ENCODE measurements at regions not wholly inside any gene's neighbourhood (a gene's known extent, or its start where the extent isn't known, plus 50 kb on each side); places are given as distances from the start of the nearest gene placed in this dataset.
"Not testable (repeated sequence)": the region's sequence is repeated elsewhere in the genome, so short reads cannot be mapped to it uniquely, and the experiment has no call there.

DNA sequence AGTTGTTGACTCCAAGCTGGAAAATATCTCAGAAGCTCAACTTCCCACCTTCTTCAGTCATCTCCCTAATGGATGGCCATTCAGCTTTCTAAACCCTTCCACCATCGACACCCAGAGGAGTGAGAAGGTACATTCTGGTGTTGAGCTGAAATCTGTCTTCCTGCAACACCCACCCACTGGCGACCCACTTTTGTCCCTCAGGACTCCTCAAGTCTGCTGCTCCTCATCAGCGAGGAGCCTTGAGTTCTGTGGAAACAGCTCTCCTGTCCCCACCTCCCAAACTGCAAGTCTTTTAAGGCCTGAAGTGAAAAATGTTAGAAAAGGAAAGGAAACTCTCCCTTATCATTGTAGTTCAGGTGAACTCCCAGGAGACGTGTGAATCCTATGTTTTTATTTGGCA is 111.5 kb upstream of the HAND1 start:
- FAIRE-seq: no peak

DNA sequence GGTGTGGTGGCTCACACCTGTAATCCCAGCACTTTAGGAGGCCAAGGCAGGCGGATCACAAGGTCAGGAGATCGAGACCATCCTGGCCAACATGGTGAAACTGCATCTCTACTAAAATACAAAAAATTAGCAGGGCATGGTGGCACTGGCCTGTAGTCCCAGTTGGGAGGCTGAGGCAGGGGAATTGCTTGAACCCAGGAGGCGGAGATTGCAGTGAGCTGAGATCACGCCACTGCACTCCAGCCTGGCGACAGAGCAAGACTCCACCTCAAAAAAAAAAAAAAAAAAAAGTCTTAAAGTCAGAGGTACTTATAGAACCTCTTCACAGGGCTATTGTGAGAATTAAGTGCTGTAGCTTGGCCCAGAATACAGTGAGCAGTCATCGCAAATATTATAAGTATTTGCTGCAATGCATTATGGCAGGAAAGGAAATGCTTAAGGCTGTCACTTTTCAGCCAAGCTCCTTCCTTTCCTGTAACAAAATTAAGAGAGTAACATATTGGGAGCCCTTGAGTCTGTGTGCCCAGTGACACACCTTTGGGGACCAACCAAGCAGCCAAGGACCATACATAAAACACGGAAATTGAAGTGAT is 110.9 kb upstream of the HAND1 start:
- not testable (repeated sequence) for FAIRE-seq; DNase-seq (ENCODE audit: low spot score)

More for the DNA sequence above, 111.5 kb upstream of the HAND1 start:
- no peak for DNase-seq (ENCODE audit: low spot score)

DNA sequence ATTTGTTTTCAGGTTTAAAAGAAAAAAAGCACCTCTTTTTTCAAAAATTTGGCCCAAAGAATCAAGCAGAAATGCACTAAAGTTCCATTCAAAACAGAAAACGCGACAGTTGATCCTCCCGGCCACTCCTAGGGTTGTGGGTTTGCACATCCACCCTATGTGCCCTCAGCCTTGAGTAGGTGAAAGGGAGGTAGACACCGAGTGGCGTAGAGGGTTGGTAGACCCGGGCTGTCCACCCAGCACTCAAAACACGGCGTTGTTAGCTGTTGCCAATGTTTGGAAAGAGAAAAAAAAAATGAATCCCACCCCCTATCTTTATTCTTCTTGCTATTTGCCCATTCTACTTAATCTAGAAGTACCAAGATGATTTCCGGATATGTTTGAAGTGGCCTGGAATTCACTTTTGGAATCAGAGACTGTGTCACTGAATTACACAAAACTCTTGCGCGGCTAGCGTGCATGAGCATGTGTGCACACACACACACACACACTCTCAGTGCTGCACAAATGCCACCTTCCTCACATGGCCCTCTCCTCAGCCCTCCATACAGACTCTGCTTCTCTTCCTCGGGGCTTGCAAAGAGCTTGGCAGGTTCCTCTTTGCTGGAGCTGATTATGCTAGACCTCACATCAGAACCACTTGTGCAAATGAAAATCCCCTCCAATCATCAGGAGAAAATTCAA is 110.2 kb upstream of the HAND1 start:
- no peak for DNase-seq (ENCODE audit: low spot score)
- no peak for FAIRE-seq

DNA sequence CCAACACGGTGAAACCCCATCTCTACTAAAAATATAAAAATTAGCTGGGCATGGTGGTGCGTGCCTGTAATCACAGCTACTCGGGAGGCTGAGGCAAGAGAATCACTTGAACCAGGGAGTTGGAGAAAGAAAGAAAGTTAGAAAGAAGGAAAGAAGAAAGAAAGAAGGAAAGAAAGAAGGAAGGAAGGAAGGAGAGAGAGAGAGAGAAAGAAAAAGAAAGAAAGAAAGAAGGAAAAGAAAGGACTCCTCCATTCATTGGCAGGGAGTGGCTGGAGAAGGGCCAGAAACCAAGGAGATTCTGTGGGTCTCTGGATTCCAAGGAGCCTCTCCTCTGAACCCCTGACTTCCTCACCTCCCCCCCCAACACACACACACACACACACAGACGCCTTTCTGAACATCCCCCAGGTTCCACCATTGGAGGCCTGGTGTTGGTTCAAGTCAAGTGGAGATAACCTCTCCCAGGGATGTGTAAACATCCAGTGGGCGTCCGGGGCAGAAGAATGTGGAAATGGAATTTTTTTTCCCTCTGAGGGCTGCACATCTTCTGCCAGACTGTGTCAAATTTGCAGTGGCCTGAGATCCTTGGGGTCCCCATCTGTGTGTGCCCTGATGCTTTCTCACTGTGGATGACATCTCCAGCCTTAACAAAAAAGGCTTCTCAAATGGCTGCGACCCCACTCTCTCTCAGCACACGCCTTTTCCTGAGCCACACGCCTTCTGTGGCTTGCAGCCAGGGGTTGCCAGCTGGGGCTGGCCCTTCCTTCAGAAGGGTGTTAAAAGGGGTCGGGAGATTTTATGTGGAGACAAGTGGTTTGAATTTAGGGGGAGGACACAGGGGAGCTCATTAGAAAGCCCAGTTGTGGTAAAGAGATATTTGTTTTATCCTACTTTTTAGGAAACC is 109.3 kb upstream of the HAND1 start:
- no peak for DNase-seq (ENCODE audit: low spot score)
- no peak for FAIRE-seq

DNA sequence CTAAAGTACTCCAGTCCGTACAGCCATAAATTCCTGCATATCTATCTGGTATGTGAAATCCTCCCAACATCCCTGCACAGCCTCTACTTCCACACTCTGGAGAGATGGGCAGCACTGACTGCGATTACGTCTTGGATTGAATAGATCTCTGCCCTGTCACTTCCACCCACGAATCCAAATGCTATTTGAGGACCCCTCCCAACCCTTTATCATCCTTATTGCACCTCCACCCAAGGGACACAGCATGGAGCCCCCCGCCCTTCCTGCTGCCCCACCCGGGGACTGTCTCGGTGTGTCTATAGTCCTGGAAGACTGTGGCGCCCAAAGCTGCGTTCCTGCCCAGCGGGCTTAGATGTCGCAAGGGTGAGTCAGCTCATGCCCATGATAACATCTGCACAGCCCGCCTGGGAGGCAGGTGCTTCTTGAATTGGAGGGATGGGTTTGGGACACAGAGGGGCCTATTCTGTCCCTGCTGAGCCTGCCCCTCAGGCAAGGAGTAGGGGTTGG is 105.7 kb upstream of the HAND1 start:
- no peak for FAIRE-seq
- no peak for DNase-seq (ENCODE audit: low spot score)

DNA sequence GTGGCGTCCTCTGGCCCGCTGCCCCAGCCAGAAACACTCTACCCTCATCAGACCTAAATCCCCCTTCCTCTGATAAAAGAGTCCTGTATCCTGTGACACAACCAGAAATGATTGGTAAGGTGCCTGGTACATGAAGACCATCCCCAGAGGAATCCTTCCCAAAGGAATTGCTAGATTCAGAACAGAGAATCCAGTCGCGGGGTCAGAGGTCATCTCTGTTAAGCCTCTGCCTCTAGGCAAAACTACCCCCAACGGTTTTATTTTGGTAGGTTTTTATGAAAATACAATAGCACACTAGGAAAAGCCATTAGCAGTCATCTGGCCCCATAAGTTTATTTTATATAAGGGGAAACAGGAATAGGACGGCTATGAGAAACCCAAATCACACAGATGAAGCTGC is 102.4 kb upstream of the HAND1 start:
- DNase-seq (ENCODE audit: low spot score): no peak
- no peak for FAIRE-seq

DNA sequence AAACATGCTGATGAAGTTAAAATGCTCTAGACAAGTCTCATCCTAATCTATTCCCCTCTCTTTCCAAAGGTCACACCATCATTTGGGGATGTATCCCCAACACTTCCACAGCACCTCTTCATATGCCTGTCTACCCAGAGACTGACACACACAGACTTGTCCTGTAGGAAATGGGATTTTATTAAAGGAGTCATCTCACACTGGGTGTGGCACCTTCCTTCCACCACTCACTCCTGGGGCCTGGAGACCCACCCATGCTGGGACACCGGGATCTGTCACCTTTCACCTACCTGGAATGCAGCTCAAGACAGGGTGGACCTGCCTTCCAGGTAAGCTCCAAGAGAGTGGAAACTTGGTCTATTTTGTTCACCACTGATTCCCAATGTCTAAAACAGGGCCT is 99.4 kb upstream of the HAND1 start:
- FAIRE-seq (no peak), DNase-seq (ENCODE audit: low spot score) (no peak)

DNA sequence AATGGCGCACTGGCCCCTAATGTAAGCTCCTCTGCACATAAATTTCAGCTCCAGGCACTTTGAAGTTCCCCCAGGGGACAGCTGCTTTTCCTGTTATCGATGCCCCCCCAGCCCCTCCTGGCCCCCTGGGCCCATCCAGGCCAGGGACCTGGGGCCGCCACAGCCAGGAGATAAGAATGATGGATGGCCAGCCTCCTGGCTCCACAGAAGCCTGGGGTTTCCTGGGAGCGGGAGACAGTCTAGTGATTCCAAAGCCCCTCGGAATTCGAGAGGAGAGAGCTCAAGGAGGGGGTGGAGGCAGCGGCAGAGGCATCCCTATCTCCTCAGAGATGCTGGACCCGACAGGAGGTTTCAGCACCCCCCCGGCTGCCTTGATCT is 98.4 kb upstream of the HAND1 start:
- DNase-seq (ENCODE audit: low spot score): no peak
- no peak for FAIRE-seq

DNA sequence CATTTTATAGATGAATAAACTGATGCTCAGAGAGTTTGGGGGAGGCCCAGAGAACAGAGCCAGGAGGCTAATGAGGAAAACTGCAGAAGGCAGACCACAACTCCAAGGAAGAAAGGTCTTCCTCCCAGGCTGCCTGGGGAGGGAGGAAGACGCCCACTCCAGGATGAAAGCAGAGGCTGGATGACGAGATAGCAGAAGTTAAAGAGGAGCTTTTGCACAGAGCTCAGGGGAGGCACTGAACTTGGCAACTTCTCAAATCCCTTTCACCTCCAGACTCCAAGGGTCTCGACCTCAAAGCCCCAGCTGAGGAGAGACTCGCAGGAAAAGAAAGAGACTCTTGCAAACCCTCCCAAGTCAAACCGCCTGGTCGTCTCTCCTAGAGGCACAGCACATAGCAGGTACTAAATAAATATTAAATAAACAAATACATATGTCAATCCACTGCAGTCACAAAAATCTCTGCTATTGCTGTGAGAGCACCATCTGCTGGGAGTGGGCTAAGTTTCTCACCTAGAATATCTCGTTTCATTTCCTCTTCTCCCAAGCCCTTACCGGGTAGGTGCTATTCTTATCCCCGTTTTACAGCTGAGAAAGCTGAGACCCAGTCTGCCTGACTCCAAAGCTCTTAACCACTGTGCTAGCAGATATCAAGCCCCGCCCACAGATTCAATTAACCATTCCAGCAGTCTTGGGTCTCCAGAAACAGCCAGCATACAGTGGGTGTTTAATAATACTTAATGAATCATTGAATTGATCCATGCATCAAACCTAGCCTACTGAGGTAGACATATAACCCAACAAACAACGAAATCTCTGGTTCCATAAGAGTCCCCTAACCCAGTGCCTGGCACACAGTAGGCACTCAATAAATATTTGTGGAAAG is 97.8 kb upstream of the HAND1 start:
- FAIRE-seq (no peak), DNase-seq (ENCODE audit: low spot score) (no peak)

DNA sequence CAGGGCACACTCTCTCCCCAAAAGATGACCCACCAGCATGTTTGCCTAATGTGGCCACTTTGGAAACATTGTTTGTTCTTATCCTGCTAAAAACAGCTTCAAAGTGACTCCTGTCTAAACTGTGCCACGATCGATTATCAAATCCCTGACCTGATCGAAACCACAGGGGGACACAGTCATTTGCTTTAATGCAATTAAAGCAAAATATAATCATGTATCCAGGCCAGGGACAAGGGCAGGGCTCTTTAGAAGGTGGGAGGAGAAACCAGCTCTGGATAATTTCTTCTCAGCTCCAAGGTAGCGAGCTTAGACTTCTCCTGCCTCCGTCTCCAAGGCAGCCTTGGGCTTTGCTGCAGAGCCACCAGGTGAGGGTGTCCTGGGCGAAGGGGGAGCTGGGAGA is 95.0 kb upstream of the HAND1 start:
- FAIRE-seq: no peak
- DNase-seq (ENCODE audit: low spot score): no peak

DNA sequence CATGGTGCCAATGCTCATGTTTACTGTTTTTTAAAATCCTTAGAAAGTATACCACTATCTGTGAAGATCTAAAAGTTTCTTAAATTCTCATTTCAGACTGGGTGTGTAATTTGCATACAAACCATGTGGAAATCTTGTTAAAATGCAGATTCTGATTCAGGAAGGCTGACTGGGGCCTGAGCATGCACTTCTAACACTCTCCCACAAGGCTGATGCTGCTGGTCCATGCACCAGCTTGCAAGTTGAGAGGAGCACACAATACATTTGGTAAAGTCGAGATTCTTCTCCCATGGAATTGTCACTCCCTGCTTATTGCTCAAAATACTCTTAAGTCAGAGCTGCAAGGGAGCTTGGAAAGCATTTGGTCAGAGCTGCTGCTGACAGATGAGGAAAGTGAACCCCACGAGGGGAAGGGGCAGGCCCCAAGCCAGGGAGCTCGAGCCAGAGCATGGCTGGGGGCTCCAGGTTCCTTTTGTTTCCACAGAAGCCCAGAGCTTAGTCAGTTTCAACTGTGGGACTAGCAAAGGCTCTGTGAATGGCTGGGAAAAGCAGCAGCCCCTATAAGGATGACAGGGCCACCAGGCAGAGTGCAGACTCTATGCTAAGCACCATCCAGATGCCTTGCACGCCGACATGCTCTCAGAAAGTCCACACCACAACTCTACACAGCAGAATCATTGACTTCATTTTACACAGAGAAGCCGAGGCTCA is 93.5 kb upstream of the HAND1 start:
- no peak for FAIRE-seq
- DNase-seq (ENCODE audit: low spot score): no peak

DNA sequence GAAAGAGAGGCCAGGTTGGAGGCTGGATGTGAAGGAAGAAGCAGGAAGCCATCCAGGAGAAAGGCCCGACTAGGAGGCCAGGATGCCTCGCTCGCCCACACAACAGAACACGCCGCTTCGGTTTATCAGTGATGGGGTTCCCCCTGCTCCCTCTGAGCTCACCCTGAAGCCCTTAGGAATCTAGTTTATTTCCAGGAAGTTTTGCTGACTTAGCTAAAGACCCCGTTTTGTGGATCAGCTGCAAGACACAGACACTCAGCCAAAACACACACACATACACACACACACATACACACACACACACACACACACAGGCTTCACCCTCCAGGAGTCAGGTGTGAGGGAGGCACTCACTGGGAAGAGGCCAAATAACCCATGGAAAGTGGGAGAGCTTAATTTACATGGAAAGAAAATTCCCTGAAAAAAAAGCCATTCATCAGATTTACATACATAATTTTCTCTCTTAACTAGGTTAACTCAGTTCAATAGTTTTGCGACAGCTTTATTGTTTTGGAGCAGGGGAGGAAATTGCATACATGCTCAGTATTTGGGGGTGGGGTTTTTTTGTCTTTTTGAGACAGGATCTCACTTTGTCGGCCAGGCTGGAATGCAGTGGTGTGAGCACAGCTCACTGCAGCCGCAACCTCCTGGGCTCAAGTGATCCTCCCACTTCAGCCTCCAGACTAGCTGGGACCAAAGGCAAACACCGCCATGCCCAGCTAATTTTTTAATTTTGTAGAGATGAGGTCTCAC is 92.7 kb upstream of the HAND1 start:
- DNase-seq (ENCODE audit: low spot score): no peak
- no peak for FAIRE-seq

DNA sequence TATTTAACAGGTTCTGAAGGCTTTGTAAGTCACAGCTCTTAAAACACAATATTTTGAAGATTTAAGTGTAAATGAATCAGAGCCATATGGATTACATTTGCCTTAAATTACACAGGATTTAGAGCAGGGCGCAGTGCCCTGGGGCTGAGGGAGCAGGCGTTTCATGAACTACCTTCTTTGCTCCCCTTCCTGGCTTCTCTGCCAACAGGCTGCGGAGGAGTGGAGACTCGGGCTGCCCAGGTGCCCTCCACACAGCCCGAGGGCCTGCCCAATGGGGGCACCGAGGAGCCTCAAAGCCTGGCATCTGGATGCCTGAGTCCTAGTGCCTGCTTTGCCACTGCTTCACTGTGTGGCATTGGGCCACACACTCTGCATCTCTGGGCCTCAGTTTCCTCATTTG is 90.6 kb upstream of the HAND1 start:
- FAIRE-seq: no peak
- DNase-seq (ENCODE audit: low spot score): no peak

DNA sequence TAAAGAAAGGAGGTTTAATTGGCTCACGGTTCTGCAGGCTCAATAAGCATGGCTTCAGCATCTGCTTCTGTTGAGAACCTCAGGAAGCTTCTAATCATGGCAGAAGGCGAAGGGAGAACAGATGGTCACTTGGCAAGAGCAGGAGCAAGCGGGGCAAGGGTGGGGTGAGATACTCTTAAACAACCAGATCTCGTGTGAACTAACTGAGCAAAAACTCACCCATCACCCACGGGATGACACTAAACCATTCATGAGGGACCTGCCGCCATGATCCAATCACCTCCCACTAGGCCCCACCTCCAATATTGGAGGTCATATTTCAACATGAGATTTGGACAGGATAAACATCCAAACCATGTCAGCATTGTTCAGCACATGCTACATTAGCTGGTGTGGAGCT is 89.1 kb upstream of the HAND1 start:
- DNase-seq (ENCODE audit: low spot score) (no peak), FAIRE-seq (no peak)

DNA sequence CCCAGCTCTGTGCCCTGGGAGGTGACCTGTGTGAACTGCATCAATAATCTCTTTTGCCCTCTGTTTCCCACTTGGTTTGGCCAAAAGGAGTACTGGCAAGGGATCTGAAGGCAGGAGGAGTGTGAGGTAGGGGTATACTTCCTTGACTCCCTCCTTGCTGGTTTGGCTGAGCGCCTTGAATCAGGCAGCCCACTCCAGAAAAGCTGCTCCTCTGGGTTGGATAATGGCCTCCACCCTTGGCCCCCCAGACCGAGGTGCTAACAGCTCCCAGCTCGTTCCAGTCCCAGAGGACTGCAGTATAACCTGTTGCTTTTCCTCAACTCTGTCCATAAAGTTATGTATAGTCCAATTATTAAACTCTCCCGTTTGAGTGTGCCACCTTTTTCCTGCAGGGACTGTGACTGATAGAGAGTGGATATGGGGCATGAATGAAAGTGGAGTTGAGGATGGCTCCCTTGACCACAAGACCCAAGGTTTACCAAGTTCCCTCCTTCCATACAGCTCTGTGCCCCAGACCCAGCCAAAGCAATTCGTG is 88.2 kb upstream of the HAND1 start:
- FAIRE-seq: no peak

DNA sequence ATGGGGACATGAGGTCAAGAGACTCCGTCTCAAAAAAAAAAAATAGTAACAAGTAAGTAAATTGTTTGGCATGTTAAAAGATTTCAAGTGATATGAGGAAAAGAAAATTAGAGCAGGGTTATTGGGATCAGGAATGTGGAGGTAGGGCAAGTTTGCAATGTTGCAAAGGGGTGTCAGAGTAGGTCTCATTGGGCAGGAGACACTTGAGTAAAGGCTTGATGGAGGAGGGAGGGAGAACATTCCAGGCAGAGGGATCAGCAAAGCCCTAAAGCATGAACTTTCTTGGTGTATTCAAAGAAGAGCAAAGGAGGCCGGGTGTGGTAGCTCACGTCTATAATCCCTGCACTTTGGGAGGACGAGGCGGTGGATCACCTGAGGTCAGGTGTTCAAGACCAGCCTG is 87.1 kb upstream of the HAND1 start:
- no peak for DNase-seq (ENCODE audit: low spot score)

More for the DNA sequence above, 88.2 kb upstream of the HAND1 start:
- no peak for DNase-seq (ENCODE audit: low spot score)

DNA sequence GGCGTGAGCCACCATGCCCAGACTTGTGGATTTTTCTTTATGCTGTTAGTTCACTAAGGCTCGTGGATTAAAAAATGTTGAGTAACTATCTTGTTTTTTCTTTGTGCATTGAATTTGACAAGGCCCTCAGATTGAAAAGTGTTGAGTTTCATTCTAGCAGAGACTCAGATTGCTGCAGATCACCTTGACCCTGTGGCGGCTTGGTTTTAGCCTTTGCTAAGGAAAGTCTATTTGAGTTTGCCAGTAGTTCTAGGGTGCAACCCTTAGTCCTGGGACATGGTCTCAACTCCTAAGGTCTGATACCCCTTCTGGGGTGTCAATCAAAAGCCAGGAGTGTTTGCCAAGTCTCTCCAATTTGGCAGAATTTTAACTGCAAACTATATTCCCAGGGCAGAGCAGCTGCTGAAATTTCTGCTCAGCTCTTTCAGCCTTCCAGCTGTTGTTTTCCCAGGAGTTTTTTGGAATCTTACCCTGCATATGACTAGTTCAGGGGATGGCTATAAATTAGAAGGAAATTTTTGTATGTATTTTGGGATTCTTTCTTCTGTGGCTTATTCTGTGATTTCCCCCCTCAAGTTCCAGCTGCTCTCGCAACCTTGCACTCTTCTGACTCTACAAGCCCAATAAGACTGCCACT is 84.3 kb upstream of the HAND1 start:
- no peak for FAIRE-seq
- no peak for DNase-seq (ENCODE audit: low spot score)

More for the DNA sequence above, 87.1 kb upstream of the HAND1 start:
- no peak for FAIRE-seq

DNA sequence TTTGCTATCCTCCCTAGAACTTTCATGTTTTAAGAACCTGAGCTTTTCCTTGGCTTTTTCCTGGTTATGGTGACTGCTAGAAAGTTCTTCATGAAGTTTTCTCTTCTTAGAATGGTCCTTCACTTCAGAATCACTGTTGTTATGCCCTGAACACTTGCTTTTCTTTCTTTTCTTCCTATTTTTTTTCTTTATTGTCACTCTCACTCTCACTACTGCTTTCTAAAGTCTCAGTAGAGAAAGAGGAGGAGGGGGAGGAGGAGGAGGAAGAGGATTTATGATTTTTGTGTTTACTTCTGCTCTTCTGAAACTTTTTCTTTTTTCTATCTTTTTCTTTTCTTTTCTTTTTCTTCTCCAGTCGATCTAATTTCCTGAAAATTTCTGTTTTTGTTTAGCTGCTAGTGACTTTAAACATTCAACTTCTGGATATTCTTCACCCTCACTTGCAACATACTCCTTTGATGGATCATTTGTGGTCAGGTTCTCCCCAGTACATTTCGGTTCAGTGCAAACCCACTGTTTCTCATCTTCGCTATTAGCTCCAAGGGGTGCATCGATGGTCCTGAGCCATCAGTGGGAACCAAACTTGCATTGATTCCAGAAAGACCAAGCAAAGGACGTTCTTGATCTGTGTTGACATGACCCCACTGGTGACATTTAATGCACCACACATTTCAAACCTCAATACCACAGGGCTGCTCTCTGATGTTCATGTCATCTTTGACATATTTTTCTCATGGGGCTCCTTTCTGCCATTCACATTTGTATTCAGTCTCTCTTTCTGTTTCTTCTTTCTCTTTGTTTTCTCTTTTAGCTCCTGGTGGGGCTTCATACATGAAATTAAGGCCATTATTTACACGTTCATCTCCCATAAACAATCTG is 81.6 kb upstream of the HAND1 start:
- DNase-seq (ENCODE audit: low spot score) (no peak), FAIRE-seq (no peak)
